ENCODE measurements at regions not wholly inside any gene's neighbourhood (a gene's known extent, or its start where the extent isn't known, plus 50 kb on each side); places are given as distances from the start of the nearest gene placed in this dataset.

DNA sequence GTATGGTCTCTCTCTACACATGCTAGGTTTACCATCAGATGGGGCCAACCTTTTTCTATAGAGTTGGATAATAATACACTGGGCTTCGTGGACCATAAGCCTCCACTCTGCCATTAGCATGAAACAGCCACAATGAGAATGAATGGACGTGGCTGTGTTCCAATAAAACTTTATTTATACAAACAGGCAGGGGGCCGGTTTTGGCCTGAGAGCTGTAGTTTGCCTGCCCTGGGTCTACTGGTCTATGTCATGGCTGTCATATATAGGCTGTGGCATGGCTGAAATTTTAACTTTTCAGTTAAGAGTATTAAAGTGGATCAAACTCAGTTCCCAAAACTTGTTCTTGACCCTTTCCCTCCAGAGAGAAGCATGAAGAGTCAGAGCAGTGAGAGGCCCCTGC is 120.3 kb upstream of the MYL2 start:
- DNase-seq: no peak

DNA sequence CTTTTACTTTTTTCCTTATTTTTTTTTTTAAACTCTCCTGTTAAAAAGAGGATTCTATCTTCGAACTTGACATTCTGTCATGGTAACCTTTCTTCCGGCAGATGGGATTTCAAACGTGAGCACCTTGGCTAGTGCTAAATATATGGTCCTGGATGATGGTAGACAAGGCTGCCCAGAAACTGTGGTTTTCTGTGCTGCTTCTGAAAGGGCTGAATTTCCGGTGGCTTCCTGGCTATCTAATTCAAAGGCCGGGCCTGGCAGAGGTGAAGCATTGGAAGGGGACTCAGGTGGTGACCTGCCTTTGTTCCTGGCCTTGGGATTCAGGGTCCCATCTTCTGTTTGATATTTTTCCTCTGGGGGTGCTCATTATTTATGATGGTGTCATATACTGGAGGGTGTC is 118.6 kb upstream of the MYL2 start:
- no peak for DNase-seq

DNA sequence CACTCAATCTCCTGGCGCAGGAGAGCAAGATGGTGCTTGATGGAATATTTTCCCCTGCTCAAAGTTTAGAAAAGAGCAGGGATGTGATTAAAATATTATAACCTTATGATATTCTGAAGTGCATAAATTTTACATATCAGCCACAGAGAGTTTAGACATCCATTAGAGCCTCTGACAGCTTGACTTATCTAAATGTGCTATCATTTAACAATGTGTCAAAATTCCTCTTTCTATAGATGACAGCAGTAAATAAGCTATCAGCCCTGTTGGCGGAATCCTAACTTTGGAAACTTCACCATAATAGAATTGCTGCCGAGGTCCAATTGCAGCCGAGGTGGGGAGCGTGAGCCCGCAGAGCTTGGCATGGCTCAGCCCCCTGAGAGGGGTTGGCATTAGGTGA is 117.7 kb upstream of the MYL2 start:
- DNase-seq: no peak

DNA sequence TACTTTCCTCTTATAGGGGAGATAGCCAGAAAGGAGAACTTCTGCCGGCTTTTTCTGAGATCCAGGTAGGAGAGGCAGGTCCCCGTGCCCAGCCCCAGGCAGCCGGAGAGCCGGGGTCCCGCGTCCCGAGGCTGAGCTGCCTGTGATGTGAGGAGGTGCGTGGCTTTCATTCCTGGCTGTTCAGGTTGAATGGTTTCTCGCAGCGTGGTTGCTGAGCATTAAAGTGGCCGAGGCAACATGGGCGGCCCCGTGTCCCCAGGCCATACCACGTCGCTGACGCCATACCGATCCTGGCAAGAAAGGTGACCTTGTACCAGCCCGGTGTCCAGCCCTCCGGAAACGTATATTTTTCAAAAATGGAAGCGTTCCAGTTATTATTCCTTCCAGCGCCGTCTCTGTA is 116.7 kb upstream of the MYL2 start:
- DNase-seq: no peak

DNA sequence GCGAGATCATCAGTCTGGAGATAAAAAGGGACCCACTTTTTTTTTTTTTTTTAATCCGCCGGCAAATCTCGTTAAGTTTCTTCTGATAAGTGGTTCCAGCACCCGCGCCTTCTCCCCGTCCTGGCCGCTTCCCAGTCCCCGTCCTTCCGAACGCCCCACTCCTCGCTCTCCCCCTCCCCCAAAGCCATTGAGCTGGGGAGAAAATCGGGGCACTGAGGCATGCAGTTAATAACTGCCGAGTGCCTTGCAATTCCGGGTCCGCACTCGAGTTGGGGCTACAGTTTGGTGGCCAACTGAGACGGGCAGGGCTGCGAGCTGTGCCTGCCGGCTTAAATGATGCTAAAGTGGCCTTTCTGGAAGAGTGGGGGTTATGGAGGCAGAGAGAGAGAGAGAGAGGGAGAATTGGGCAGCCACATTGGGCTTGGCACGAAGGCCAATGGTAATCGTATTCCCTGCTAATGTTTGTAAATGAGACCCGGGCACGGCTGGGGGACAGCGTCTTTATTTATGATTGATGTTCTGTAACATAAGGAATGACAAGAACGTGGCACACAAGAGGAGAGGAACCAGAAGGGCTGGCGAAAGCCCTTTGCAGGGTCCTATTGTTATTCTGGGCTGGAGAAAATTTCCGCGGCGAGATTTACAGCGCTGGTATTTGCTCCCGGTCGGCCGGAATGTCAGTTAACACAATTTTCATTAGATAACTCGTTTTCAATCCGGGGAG is 115.4 kb upstream of the MYL2 start:
- no peak for DNase-seq

DNA sequence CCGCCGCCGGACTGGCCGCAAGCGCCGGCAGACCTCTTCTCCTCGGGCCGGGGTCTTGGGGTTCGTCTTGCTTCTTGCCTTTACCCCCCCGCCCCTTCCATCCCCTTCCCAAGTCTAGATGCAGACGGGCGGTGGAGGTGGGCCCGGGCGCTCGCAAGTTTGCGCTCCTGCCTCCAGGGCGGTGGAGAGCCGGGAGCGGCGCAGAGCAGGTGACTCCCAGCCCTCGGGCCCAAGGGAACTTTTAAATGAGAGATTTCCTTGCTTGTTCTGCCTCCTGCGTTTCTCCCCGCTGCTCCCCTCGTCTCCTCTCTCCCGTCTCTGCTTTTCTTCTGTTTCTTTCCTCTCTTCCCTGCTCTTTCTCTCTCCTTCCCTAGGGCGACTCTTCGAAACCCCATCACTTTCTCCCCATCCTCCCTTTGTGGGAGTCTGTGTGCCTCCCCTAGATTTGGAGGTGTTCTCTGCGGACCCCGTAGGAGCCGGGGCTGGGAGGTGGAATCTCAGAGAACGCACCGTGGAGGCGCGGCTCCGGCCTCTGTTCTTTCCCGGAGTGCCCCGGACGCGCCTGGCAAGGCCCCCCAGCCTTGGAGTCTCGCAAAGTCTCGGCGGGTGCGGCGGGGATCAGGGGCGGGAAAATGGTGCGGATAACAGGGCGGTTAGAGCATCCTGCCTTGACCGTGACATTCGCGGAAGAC is 114.7 kb upstream of the MYL2 start:
- DNase-seq: no peak

DNA sequence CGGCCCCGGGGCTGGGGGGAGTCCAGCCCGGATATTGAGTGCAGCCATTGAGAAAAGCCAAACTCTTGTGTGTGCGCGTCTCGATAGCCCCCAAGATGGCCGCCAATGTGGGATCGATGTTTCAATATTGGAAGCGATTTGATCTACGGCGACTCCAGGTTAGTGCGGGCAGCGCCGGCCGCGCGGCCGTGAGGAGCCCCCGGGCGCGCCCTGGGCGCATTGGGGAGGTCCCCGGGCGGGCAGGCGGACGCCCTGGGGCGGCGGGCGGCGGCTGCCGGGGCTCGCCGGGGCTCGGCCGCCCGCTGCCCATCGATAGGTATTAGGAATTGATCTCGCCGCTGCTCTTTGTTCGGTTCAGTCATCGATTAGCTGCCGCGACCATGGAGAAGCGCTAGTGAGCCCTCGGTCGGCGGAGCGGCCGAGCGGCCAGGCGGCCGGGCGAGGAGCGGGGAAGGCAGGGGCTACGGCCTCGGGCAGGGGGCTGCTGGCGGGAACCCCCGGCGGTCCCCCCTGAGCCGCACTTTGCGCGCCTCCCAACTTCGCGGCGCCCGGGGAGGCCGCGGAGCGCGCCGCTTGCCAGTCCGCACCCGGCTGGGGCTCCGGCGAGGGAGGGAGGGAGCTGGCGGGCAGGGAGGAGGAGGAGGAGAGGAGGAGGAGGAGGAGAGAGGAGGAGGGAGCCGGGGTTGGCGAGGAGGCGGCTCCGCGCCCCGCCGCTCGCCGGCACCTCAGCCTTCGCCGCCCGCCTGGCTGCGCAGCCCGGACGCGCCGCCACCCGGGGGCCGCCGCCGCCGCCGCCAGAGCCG is 113.9 kb upstream of the MYL2 start, which contains the start of gene CUX2:
CUX2 (plus strand) TSS at position 83 of the 803 bp plus-strand sequence.
- no peak for DNase-seq

DNA sequence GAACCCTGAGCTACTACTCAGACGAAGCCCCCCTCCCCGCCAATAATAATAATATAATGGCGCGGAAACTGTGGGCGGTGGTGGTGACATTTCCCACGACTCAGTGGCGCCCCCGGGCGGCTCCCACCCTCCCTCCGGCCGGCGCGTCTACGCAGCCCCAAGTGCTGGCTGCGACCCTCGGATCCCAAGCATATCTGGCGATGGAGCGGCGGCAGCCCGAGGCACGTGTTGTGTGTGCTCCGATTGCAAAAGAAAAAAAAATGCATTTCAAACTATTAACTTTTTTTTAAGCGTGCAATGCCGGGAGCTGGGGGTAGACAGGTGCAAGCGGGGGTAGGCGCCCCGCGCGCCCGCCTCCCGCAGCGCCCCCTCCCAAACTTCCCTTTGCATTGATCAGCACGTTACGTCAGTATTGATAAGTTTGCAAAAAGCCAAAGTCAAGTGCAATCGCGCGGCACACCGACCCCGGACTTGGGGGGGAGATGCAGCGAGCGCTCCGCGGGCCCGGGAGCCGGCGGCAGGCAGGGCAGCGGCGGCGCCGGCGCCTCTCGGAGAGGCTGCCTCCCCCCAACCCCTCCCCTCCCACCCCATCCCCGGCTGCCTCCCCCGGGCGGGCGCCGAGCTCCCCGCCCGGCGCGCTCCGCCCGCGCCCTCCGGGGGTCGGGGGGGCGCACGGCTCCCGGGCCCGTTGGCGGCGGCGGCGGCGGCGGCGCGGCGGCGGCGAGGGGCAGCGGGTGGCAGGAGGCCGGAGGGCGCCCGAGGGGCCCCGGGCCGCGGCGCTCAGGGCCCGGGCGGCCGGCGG is 113.1 kb upstream of the MYL2 start:
- no peak for DNase-seq

DNA sequence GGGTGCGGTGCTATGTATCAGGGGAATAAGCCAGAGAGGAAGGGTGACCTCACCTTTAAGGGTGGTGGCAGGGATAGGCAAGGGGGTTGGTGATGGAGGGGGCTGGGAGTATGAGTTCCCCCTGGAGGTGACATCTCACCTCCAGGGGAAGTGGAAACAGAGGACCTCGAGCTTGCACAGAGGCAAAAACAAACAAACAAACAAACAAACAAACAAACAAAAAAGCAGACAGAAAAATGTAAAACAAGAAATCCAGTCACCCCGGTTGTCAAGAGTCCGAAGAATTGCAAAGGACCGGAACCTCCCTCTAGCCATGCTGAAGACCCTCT is 112.2 kb upstream of the MYL2 start:
- DNase-seq: no peak

DNA sequence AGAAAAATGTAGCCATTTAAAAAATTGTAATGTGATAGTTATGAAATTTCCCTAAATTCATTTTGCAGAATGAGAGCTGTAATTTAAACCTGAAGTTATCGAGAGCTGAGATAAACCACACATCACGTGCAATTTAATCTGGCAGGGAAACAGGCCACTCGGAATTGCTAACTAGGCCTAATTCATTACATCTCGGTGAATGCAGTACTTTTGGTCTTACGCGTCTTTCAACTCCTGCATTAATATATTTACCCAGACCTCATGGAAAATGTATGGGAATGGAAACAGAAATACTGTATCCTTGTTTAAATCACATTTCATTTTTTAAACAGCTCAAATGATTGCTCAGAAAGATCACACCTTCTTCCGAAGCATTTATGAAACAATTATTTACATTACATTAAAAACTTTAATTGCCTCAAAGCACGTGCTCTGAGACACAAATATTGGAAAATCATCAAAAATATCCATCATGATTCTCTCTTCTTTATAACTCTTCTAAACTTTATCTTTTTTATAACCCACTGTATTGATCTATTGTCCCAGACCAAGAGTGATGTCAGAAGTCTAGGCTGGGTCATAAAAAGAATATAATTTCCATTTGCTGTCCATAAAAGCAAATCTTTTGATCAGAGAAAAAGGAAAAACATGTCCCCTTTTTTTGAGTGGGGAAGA is 111.7 kb upstream of the MYL2 start:
- no peak for DNase-seq

DNA sequence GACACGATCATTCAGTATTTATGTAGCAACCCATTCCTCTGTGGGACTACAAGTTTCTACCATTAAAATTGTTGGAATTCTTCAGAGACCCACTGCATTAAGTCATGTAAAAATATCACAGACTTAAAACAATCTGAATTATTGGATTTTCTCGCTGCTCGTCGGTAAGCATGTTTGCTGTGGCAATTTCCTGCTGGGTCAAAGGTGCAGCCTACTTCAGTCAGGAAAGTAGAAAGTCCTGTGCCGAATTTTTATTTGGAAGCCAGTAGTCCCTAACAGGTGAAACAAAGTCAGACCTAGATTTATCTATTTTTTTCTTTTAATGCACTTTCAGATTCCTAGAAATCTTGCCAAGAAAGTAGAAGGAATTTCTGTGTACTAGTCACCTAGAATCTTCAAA is 110.4 kb upstream of the MYL2 start:
- no peak for DNase-seq

DNA sequence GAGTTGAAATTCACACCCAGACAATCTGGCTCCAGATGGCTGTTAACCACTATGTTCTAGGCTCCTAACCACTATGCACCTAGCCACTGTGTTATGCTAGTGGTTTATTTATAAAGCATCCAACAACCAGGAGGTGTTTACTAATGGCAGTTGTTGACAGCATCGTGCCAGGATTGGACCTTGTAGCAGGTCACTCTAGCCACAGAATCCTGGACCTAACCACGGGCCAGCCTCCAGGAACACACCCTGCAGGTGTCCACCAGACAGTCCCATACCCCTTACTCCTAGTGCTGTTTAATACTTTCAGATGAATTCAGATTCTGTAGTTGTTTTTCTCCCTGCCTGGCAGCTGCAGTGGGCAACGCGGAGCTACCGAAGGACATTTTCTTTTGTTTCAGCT is 109.4 kb upstream of the MYL2 start:
- DNase-seq: no peak

DNA sequence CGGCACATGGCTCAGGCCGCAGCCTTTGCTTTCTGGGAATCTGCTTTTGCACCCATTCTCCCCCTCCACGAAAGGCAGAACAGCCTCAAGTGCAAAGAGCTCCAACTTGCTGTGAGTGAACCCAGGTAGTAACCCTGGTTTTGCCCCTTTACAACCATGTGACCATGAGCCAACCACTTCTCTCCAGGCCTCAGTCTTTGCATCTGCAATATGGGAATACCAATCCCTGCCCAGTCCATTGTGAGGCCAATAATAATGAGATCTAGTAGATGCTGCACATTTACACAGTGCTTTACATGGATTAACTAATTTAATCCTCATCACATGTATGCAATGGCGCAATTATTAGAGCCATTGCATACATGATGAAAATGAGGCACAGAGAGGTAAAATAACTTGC is 108.9 kb upstream of the MYL2 start:
- DNase-seq: no peak

DNA sequence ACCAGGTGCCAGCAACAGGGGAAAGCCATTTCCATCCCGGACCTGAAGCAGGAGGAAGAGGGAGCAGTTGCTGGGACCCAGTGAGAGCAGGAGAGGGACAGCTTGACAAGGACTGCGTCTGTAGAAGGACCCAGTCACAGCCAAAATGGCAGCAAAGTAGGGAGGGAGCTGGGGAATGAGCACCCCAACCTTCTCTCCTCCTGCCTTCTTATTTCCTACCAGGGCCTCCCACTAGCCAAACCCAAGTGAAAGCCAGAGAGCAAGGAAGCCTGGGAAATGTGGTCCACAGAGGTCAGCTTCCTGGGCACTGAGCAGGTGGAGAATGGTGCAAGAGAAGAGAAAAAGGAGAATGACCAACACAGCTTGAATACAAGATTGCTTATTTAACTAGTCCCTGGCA is 108.5 kb upstream of the MYL2 start:
- DNase-seq: no peak

DNA sequence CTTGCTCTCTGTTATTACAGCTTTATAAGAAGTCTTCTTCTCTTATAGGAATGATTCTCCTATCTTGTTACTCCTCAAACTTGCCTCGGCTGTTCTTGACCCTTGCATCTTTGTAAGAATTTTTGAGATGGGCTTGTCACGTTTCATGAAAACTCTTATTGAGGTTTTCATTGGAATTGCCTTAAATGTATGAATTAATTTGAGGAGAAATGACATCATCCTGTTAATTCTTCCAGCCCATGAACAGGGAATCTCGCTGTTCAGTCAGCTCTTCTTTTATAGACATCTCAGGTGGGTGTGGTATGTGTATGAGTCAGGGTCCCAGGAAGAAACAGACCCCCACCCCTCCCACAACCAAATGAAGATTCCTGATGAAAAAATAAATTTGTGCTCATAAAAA is 107.1 kb upstream of the MYL2 start:
- no peak for DNase-seq

DNA sequence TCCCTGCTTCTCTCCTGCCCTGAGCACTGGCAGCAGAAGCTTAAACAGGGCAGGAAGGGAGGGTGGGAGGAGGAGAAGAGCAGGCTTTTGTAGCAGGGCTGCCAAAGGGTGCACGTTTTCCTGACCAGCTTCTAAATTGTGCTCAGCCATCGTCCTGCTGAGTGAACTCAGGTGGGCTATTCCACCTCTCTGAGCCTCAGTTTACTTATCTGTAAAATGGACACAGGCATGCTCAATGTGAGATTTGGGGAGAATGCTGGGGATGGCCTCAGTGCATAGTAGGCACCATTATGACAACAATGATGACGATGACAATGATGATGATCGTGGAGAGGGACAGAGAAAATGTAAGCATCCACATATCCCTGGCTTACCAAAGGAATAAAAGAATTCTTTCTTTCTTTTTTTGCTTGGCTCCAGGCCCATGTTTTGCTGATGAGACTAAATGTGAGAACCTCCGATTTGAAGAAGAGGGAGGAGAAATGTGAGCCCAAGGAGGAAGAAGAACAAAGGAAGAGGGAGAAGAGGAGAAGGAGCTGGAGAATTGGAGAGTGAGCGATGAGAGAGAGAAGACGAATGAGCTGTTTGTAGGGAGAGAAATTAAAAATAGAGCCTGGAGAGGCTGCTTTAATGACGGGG is 105.5 kb upstream of the MYL2 start:
- DNase-seq: no peak

DNA sequence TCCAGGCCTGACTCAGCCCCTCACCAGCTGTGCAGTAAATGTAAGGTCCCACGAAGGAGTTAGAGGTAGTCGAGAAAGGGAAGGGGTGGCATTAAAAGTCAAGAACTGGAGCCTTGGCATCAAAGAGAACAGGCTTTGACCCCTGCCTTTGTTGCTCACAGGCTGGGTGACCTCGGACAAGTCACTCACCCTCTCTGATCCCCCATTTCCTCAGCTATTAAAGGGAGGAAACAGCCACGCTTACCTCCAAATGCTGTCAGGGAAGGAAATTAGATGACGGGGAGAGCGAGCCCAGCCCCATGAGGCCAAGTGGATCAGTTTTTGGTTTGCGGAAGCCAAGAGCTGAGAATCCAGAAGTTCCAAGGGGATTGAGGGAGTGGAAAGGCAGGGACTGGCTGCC is 104.9 kb upstream of the MYL2 start:
- no peak for DNase-seq

DNA sequence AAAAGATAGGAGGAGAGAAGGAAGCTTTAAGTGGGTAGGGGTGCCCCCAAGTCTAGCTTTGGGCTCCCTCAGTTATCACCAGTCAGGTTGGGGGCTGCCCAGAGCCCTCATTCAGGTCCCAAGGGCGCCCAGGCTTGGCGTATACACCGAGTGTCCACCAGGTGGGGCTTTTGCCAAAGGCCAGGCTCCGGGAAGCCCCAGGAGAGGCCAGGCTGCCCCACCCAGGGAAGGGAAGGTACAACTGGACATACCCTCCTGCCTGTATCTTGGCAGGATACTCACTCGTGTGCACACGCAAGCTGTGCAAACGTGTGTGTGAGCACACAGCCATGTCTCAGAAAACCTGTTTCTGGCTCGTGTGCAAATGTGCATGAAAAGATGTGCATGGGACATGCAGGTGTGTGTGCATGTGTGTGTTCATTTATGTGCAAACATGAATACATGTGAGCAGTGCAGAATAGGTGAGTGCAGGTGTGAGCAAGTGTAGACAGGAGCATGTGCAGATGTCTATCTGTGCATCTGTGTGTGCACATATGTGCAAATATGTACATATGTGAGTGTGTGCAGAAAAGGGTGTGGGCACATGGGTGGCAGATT is 103.9 kb upstream of the MYL2 start:
- DNase-seq: peak in 1 of 2 donors; percentile 32

DNA sequence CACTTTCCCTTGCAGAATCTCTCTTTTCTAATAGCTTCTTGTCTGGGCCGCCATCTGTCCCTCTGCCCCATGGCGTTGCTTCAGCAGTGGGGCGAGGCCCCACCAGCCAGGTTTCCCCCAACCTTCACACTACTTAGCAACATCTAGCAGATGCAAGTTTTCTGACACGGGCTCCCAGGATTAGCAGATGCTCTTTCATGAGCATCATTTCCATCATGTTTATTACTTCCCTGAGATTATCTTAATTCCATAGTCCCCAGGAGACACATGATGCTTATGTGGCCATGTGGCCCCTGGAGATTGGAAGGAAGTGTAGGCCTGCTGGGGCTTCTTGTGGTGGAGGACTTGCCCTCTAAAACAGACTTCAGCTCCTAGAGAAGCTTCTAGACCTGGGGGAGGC is 102.0 kb upstream of the MYL2 start:
- no peak for DNase-seq

DNA sequence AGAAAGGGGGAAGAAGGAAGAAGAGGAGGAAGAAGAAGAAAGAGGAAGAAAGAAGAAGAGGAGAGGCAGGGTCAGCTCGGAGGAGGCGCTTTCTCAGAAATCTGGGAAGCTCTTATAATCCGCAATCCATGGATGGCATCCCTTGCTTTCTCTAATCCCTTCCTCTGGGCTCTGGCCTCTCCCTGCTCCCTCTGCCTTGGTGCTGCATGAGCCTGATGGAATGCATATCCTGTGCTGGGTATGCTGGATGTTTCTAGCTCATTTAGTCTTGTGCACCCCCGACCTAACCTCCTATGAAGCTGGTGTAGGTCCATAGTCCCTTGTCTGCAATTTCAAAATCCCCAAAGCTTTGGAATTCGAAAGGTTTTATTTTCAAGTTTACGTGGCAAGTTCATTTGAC is 94.2 kb upstream of the MYL2 start:
- no peak for DNase-seq

DNA sequence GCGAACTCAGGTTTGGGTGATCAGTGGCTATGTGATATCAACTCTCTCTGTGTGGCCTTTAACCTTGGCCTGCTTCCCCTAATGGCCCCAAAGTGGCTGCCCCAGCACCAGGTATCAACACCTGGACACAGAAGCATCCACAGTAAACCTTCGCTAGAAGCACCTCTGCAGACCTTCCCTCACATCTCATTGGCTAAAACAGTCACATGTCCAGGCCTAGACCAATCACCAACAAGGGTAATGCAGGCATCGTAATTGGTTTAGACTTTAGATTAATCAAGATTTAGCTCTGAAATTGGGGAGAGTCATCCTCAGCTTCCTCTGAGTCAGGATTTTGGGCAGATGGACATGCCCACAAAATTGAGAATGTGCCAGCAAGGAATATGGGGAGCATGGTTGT is 92.5 kb upstream of the MYL2 start:
- no peak for DNase-seq

Data from right lung (tissue), 2 donors.